ENCODE measurements at regions not wholly inside any gene's neighbourhood (a gene's known extent, or its start where the extent isn't known, plus 50 kb on each side); places are given as distances from the start of the nearest gene placed in this dataset.

- Histone ChIP-seq H3K4me1 (ENCODE audit: insufficient read depth, low read length) (no peaks in the 10 kb centered on the region), H3K27me3 (ENCODE audit: low read length) (no peaks in the 10 kb centered on the region), H3K9ac (ENCODE audit: low read length) (no peak overlapping the region), H2AFZ (ENCODE audit: low read length) (no peak overlapping the region), H3K36me3 (ENCODE audit: low read depth, low read length) (no peaks in the 10 kb centered on the region), H4K20me1 (ENCODE audit: low read length) (no peaks in the 10 kb centered on the region), H3K4me3 (ENCODE audit: low read length) (no peak overlapping the region), H3K27ac (ENCODE audit: low read length) (no peak overlapping the region), H3K9me2 (replicated peaks; ENCODE audit: low read length) (no peaks in the 10 kb centered on the region), H3K79me2 (ENCODE audit: low read length) (peaks cover 33% of the 10 kb centered on the region; the same call in 1 of the 2 replicates), H3F3A (ENCODE audit: low read length, unreplicated experiment) (no peaks in the 10 kb centered on the region), H3K4me2 (ENCODE audit: low read length) (no peak overlapping the region), H3K9me3 (ENCODE audit: low read length) (no peaks in the 10 kb centered on the region)
- no TSS peak for BruUV-seq (replicated peaks)
- ATAC-seq (no peak), DNase-seq (no peak)
- intact Hi-C loops (cut with micrococcal nuclease) = no loop called here
- CTCF ChIA-PET = no interaction called here
- POLR2A ChIA-PET (ENCODE audit: unreplicated experiment) = no interaction called here
- TF ChIP-seq EZH2phosphoT487 (IDR thresholded peaks at IDR 0.05; ENCODE audit: borderline replicate concordance, low read length) (no peak), EZH2 (IDR thresholded peaks at IDR 0.05; ENCODE audit: low read length, unreplicated experiment) (no peak), CTCF (conservative IDR thresholded peaks at IDR 0.05; ENCODE audit: low read depth, low read length) (no peak)
Measured at GRCh38 chr18:46222093-46222492, 117.9 kb downstream of the HAUS1 start.

- H3K9me2 ChIP-seq (replicated peaks; ENCODE audit: low read length) = no peaks in the 10 kb centered on the region
- no peak overlapping the region for H3K9ac ChIP-seq (ENCODE audit: low read length)
- intact Hi-C loops (cut with micrococcal nuclease) = no loop called here
- H2AFZ ChIP-seq (ENCODE audit: low read length) = no peak overlapping the region
- no peaks in the 10 kb centered on the region for H3K27me3 ChIP-seq (ENCODE audit: low read length)
- no peaks in the 10 kb centered on the region for H3K4me1 ChIP-seq (ENCODE audit: insufficient read depth, low read length)
- DNase-seq = no peak
- no peak overlapping the region for H3K27ac ChIP-seq (ENCODE audit: low read length)
- CTCF ChIA-PET = no interaction called here
- no peak for ATAC-seq
- no peaks in the 10 kb centered on the region for H3F3A ChIP-seq (ENCODE audit: low read length, unreplicated experiment)
- no peaks in the 10 kb centered on the region for H3K9me3 ChIP-seq (ENCODE audit: low read length)
- no peaks in the 10 kb centered on the region for H4K20me1 ChIP-seq (ENCODE audit: low read length)
- POLR2A ChIA-PET (ENCODE audit: unreplicated experiment) = no interaction called here
- H3K36me3 ChIP-seq (ENCODE audit: low read depth, low read length) = no peaks in the 10 kb centered on the region
- H3K4me2 ChIP-seq (ENCODE audit: low read length) = no peak overlapping the region
- BruUV-seq (replicated peaks) = no TSS peak
- 0 out of 2 replicates have a peak, but pooled peaks cover 31% of the 10 kb centered on the region for H3K79me2 ChIP-seq (ENCODE audit: low read length)
- no peak overlapping the region for H3K4me3 ChIP-seq (ENCODE audit: low read length)
- no peak for TF ChIP-seq EZH2 (IDR thresholded peaks at IDR 0.05; ENCODE audit: low read length, unreplicated experiment)
- TF ChIP-seq CTCF (conservative IDR thresholded peaks at IDR 0.05; ENCODE audit: low read depth, low read length) = no peak
Measured at GRCh38 chr18:46222710-46223360, 118.7 kb downstream of the HAUS1 start.

- no peak overlapping the region for H3K4me3 ChIP-seq (ENCODE audit: low read length)
- H3K9ac ChIP-seq (ENCODE audit: low read length) = no peak overlapping the region
- no peaks in the 10 kb centered on the region for H3K9me2 ChIP-seq (replicated peaks; ENCODE audit: low read length)
- H3K9me3 ChIP-seq (ENCODE audit: low read length) = no peaks in the 10 kb centered on the region
- H3K36me3 ChIP-seq (ENCODE audit: low read depth, low read length) = no peaks in the 10 kb centered on the region
- H3K27me3 ChIP-seq (ENCODE audit: low read length) = no peaks in the 10 kb centered on the region
- no peaks in the 10 kb centered on the region for H3F3A ChIP-seq (ENCODE audit: low read length, unreplicated experiment)
- BruUV-seq (replicated peaks) = no TSS peak
- no peak overlapping the region for H3K27ac ChIP-seq (ENCODE audit: low read length)
- no peaks in the 10 kb centered on the region for H4K20me1 ChIP-seq (ENCODE audit: low read length)
- POLR2A ChIA-PET (ENCODE audit: unreplicated experiment) = interaction anchor here (0.5 kb wide), 1 partner anchor 1707 kb away, joined by 13 read pairs; no protein-coding TSS in a partner anchor
- intact Hi-C loops (cut with micrococcal nuclease) = no loop called here
- H3K4me2 ChIP-seq (ENCODE audit: low read length) = no peak overlapping the region
- no peaks in the 10 kb centered on the region for H3K4me1 ChIP-seq (ENCODE audit: insufficient read depth, low read length)
- H2AFZ ChIP-seq (ENCODE audit: low read length) = no peak overlapping the region
- CTCF ChIA-PET = interaction anchor here (0.6 kb wide), 1 partner anchor 603 kb away, joined by 3 read pairs; no protein-coding TSS in a partner anchor
- DNase-seq (no peak), ATAC-seq (no peak)
- H3K79me2 ChIP-seq (ENCODE audit: low read length) = 0 out of 2 replicates have a peak, but pooled peaks cover 31% of the 10 kb centered on the region
- TF ChIP-seq EZH2 (IDR thresholded peaks at IDR 0.05; ENCODE audit: low read length, unreplicated experiment) (no peak), EZH2phosphoT487 (IDR thresholded peaks at IDR 0.05; ENCODE audit: borderline replicate concordance, low read length) (no peak), CTCF (conservative IDR thresholded peaks at IDR 0.05; ENCODE audit: low read depth, low read length) (no peak)
Measured at GRCh38 chr18:46224181-46224775, 120.1 kb downstream of the HAUS1 start.
